Motor neuron (in vitro differentiated cells): ENCODE measurements at regions not wholly inside any gene's neighbourhood (a gene's known extent, or its start where the extent isn't known, plus 50 kb on each side); places are given as distances from the start of the nearest gene placed in this dataset.

Experiments used
- ATAC-seq, 8 experiments: fragments of 200-7000 bp; cut with Tn5 transposase; replicated peaks in 6 of 8; 2 replicates each; pipeline ENCODE4 v1.8.0; 2021; ENCODE audit warnings: mild to moderate bottlenecking in 8 of 8, moderate library complexity in 8 of 8
- H3K27ac ChIP-seq, 2 donors: fragments of 250-450 bp; sonication (Bioruptor Pico); 2 replicates each; pipeline ENCODE4 v1.9.0; 2021; ENCODE audit warnings: antibody characterized with exemption in 2 of 2, mild to moderate bottlenecking in 2 of 2, moderate library complexity in 1 of 2
- H3K4me1 ChIP-seq, 2 donors: fragments of 250-450 bp; sonication (Bioruptor Pico); replicated peaks in 1 of 2; 2 replicates each; pipeline ENCODE4 v1.6.1; 2021; ENCODE audit warnings: antibody characterized with exemption in 2 of 2, mild to moderate bottlenecking in 2 of 2, moderate library complexity in 1 of 2
- H3K4me3 ChIP-seq, 5 donors: fragments of 250-450 bp; sonication (Bioruptor Pico); 2 replicates each; pipeline ENCODE4 v1.9.0; 2021; ENCODE audit warnings: antibody characterized with exemption in 5 of 5, mild to moderate bottlenecking in 5 of 5, moderate library complexity in 4 of 5
- WGBS, 10 experiments: fragments of 450-650 bp; shearing (Covaris generic); methylation state at CpG; one replicate each; pipeline ENCODE4 v1.0.0; 2022; 5-methylcytosine and 5-hydroxymethylcytosine counted together
- in situ Hi-C, 9 experiments: fragments of 400-800 bp; cut with MboI; loops; one replicate each; pipeline ENCODE4 v1.15.0; 2021; ENCODE audit warnings: low sequenced_read_pairs in 9 of 9, low pct_unique_long_range_greater_than_20kb in 2 of 9; ENCODE audit not compliant: unreplicated experiment in 9 of 9

- 33 to 83% (median 60%) methylated on average over 1 of the region's 1 CpG; no CpG with 5 or more reads in 6 of the 10 experiments for WGBS, 10 experiments
- no peak for ATAC-seq
- in situ Hi-C loops = no loop called here
Observed at GRCh38 chr9:120236596-120236995, 343.4 kb downstream of the CDK5RAP2 start.

GRCh38 chr9:120235081-120235480 lies 344.9 kb downstream of the CDK5RAP2 start:
- no peak overlapping the region for H3K4me3 ChIP-seq
- 20 to 75% (median 36%) methylated on average over 1 to 2 of the region's 2 CpGs; no CpG with 5 or more reads in 4 of the 10 experiments for WGBS, 10 experiments
- in situ Hi-C loops = no loop called here
- peaks cover 0 to 4% of the 10 kb centered on the region in 2 donors for H3K4me1 ChIP-seq
- ATAC-seq = no peak
- no peak overlapping the region for H3K27ac ChIP-seq

More at GRCh38 chr9:120236596-120236995, 343.4 kb downstream of the CDK5RAP2 start:
- H3K27ac ChIP-seq = no peak overlapping the region
- H3K4me3 ChIP-seq = no peak overlapping the region
- peaks cover 0 to 4% of the 10 kb centered on the region in 2 donors for H3K4me1 ChIP-seq

GRCh38 chr9:120230227-120230626 lies 349.7 kb downstream of the CDK5RAP2 start:
- Histone ChIP-seq H3K4me3 (no peak overlapping the region), H3K27ac (no peak overlapping the region), H3K4me1 (peaks cover 0 to 4% of the 10 kb centered on the region in 2 donors)
- no peak for ATAC-seq
- 28 to 100% (median 78%) methylated on average over 1 to 2 of the region's 2 CpGs; no CpG with 5 or more reads in 2 of the 10 experiments for WGBS, 10 experiments
- in situ Hi-C loops = no loop called here

GRCh38 chr9:120221844-120222243 lies 358.1 kb downstream of the CDK5RAP2 start:
- 0 to 66% (median 60%) methylated on average over 1 to 3 of the region's 3 CpGs; no CpG with 5 or more reads in 5 of the 10 experiments for WGBS, 10 experiments
- no peak overlapping the region for H3K27ac ChIP-seq
- ATAC-seq = peak in 1 of 8 experiments; percentile 32
- in situ Hi-C loops = no loop called here
- no peaks in the 10 kb centered on the region for H3K4me1 ChIP-seq
- no peak overlapping the region for H3K4me3 ChIP-seq

GRCh38 chr9:120214332-120214731 lies 365.6 kb downstream of the CDK5RAP2 start:
- Histone ChIP-seq H3K4me3 (no peak overlapping the region), H3K4me1 (peaks cover 7 to 22% of the 10 kb centered on the region in 2 donors), H3K27ac (no peak overlapping the region)
- peak in 1 of 8 experiments; percentile 70 for ATAC-seq
- WGBS, 10 experiments = 4 to 84% (median 70%) methylated on average over 2 to 10 of the region's 11 CpGs; no CpG with 5 or more reads in 1 of the 10 experiments
- in situ Hi-C loops = no loop called here

- Histone ChIP-seq H3K27ac (no peak overlapping the region), H3K4me1 (peaks cover 7 to 22% of the 10 kb centered on the region in 2 donors), H3K4me3 (no peak overlapping the region)
- in situ Hi-C loops = no loop called here
- 0 to 84% (median 37%) methylated on average over 1 to 4 of the region's 5 CpGs; no CpG with 5 or more reads in 1 of the 10 experiments for WGBS, 10 experiments
- ATAC-seq = no peak
Observed at GRCh38 chr9:120212853-120213200, 367.1 kb downstream of the CDK5RAP2 start.

GRCh38 chr9:120212153-120212852 lies 367.7 kb downstream of the CDK5RAP2 start:
- H3K4me3 ChIP-seq = no peak overlapping the region
- H3K27ac ChIP-seq = no peak overlapping the region
- ATAC-seq = no peak
- WGBS, 10 experiments = 20 to 90% (median 60%) methylated on average over 1 to 2 of the region's 2 CpGs; no CpG with 5 or more reads in 3 of the 10 experiments
- in situ Hi-C loops = no loop called here
- H3K4me1 ChIP-seq = peaks cover 7 to 22% of the 10 kb centered on the region in 2 donors

- Histone ChIP-seq H3K27ac (no peak overlapping the region), H3K4me1 (peaks cover 7 to 22% of the 10 kb centered on the region in 2 donors), H3K4me3 (no peak overlapping the region)
- in situ Hi-C loops = no loop called here
- peak in 5 of 8 experiments; percentile 55 to 79 (median 63) for ATAC-seq
- WGBS, 10 experiments = 0 to 75% (median 58%) methylated on average over 1 to 2 of the region's 4 CpGs; no CpG with 5 or more reads in 4 of the 10 experiments
Observed at GRCh38 chr9:120210274-120210673, 369.7 kb downstream of the CDK5RAP2 start.

GRCh38 chr9:120202856-120203654 lies 376.9 kb downstream of the CDK5RAP2 start:
- WGBS, 10 experiments = 11 to 40% (median 30%) methylated on average over 1 to 7 of the region's 11 CpGs; no CpG with 5 or more reads in 2 of the 10 experiments
- Histone ChIP-seq H3K4me1 (peaks cover 6 to 13% of the 10 kb centered on the region in 2 donors), H3K4me3 (no peak overlapping the region), H3K27ac (peak overlapping the region; percentile 49 to 81)
- ATAC-seq = peak in 5 of 8 experiments; percentile 72 to 95 (median 89)
- in situ Hi-C loops = no loop called here

- peak in 3 of 8 experiments; percentile 26 to 67 (median 51) for ATAC-seq
- in situ Hi-C loops = no loop called here
- Histone ChIP-seq H3K27ac (no peak overlapping the region), H3K4me1 (peaks cover 5 to 9% of the 10 kb centered on the region in 2 donors), H3K4me3 (no peak overlapping the region)
- 0 to 88% (median 43%) methylated on average over 1 to 3 of the region's 3 CpGs; no CpG with 5 or more reads in 1 of the 10 experiments for WGBS, 10 experiments
Observed at GRCh38 chr9:120198027-120198426, 381.9 kb downstream of the CDK5RAP2 start.

- peak in 7 of 8 experiments; percentile 43 to 91 (median 54) for ATAC-seq
- H3K27ac ChIP-seq = no peak overlapping the region
- H3K4me3 ChIP-seq = no peak overlapping the region
- WGBS, 10 experiments = 50 to 80% (median 62%) methylated on average over 1 to 11 of the region's 12 CpGs; no CpG with 5 or more reads in 3 of the 10 experiments
- peaks cover under 1 to 7% of the 10 kb centered on the region in 2 donors for H3K4me1 ChIP-seq
- in situ Hi-C loops = no loop called here
Observed at GRCh38 chr9:120197605-120198004, 382.4 kb downstream of the CDK5RAP2 start.

GRCh38 chr9:120191141-120191540 lies 388.8 kb downstream of the CDK5RAP2 start:
- Histone ChIP-seq H3K4me1 (peaks cover 0 to 3% of the 10 kb centered on the region in 2 donors), H3K27ac (no peak overlapping the region), H3K4me3 (no peak overlapping the region)
- in situ Hi-C loops = no loop called here
- 0 to 100% (median 60%) methylated on average over 1 to 3 of the region's 3 CpGs; no CpG with 5 or more reads in 3 of the 10 experiments for WGBS, 10 experiments
- ATAC-seq = no peak

- no peak overlapping the region for H3K4me3 ChIP-seq
- WGBS, 10 experiments = 39 to 100% (median 85%) methylated on average over 1 to 8 of the region's 8 CpGs
- H3K4me1 ChIP-seq = peaks cover 0 to 3% of the 10 kb centered on the region in 2 donors
- ATAC-seq = no peak
- in situ Hi-C loops = no loop called here
- no peak overlapping the region for H3K27ac ChIP-seq
Observed at GRCh38 chr9:120187758-120188157, 392.2 kb downstream of the CDK5RAP2 start.
